IPS DF 4.7 (cell line): ENCODE measurements at regions not wholly inside any gene's neighbourhood (a gene's known extent, or its start where the extent isn't known, plus 50 kb on each side); places are given as distances from the start of the nearest gene placed in this dataset.
A peak's percentile ranks its signal among the peaks of the same experiment; 100 is the strongest.

Experiments used
- DNase-seq: peaks from one replicate; pipeline ENCODE4 v3.0.0-alpha.2; 2013; ENCODE audit warnings: low spot score; ENCODE audit errors: extremely low read depth

DNA sequence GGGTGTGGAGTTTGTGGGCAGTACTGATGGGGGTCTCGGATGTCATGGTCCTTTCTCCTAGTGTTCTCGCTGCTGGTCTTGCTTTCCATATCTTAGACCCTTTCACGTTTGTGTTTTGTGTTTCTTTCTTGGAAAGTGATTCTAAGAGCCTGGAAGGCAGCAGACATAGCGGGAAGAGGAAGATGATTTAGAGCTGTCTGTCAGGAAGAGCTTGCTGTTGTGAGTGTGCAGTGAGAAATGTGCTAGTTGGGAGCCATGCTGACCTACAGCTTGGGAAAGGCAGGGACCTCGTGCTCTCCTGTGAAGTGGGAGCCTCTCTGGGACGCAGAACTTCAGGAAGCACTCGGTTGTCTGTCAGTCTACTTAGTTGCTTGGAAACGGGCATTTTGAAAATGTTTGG, 122.2 kb downstream of the ZNF518B start:
- no peak for DNase-seq

DNA sequence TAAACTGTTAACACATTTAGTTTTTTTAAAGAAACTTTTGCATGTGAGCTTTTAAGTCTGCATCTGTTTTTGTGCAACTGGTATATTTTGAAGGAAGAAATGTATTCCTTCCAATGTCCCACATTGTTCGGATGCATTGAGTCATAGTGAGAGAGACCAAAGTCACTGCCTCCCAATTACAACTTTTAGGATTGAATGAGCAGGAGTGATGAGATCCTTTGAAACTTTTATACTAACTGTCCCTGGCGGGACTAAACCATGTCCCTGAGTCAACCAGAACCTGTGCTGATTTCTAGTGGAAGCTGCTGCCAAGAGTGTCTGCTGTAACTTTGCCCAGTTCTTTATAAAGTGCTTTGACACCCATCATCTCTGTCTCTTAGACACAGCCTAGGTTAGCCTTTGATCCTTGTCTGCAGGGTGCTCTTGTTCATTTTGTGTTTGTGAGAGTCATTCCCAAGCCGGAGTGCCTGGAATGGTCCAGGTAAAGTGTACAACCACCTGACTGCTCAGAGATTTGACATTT, 122.7 kb downstream of the ZNF518B start:
- DNase-seq: no peak

DNA sequence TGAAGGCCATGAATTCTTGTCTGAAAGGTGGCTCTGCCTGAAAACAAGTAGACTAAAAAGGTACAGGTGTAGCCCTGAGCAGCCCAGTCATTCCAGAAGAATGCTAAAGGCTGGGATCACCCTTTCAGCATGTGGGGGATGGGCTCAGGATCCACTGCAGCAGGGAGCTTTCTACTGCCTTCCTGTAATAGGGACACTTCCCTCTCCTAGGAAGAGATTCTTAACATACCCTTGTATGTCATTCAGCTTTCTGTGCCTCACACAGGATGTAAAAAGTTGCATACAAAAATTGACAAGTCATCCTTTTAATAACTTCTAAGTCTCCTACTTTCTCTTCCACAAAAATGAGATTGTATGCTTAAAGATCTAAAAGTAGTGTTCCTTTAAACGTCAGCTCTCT, 123.3 kb downstream of the ZNF518B start:
- peak; percentile 30 for DNase-seq

DNA sequence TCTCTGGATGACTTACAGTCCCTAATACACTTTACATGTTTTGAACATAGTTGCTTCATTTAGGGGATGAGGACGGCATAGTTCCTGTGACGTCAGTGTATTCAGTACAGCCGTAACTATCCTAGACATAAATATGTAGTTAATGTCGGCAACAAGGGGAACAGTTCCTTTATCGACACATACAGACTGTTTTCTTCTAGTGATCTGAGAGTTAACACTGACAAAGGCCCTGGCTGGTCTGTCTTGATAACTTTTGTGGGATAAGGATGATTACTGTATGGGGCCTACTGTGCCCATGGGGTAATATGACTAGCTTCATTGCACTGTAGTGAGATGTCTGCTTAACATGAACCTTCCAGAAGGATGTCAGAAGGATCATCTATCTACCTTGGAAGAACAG, 131.2 kb downstream of the ZNF518B start:
- DNase-seq: no peak

DNA sequence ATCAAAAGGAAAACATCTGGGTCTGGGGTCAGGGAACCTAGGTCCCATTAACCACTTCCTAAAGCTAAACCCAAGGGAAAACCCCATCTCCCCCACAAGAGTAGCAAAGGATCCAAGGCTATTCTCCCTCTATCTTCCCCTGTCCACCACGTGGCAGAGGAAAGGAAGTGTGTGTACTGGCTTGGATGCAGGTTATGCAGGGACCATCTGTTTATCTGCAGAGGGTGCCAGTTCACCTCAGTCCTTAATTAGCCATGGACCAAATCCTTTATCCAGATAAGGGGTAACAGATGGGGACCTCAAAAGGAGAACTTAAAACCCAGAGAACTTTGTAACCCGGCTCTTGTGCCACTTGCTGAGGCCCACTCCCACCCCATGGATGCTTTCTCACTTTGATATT, 135.3 kb downstream of the ZNF518B start:
- DNase-seq: no peak

DNA sequence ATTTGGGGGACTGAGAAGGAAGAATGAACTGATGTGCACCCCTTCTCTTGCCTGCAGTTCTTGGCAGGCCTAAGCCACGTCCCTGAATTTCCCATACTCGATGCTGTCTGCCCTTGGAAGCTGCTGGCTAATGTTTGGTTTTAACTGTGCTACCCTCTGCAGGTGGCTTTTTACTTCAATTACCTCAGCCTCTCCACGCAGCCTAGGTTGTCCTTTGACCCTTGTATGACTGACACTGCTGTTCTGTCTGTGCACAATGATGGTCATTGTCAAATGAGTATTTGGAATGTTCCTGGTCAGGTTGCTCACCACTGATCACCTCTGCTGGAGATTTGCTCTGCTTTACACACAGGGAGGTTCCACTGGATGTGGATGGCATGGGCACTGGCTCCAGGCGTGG, 137.1 kb downstream of the ZNF518B start:
- DNase-seq: no peak

DNA sequence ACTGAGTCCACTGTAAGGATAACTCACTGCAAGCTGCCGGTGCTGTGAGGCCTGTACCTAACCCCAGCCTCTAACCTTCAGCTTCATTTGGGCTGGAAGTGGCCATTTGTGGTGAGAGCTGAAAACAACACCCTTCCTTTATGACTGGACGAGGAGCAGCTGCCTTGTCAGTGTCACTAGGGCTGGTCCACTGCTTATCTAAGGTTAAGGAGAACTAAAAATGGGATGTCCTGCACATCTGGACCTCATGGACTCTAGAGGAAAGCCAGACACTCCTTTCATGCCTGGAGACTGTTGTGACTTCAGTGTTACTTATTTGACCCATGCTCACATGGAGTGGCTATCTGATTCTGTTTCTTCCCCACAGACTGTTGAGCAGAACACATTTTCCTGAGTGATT, 139.9 kb downstream of the ZNF518B start:
- DNase-seq: no peak

DNA sequence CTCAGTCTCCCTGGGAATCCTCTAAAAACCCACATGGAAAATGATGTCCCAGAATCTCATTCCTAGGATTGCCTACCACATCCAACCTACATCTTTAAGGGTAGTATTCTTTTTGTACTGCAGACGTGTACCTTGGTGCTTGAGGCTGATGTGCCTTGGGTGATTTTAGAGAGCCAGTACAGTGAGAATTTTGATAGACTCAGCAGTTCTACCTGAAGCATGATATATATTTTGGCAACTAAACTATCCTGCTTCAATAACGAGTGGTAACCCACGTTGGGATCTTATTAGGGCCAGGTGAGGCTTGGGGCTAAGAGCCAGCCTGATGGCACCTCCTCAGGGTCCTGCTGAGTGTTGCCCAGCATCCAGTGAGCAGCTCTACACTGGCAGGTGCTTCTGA, 140.4 kb downstream of the ZNF518B start:
- DNase-seq: no peak

DNA sequence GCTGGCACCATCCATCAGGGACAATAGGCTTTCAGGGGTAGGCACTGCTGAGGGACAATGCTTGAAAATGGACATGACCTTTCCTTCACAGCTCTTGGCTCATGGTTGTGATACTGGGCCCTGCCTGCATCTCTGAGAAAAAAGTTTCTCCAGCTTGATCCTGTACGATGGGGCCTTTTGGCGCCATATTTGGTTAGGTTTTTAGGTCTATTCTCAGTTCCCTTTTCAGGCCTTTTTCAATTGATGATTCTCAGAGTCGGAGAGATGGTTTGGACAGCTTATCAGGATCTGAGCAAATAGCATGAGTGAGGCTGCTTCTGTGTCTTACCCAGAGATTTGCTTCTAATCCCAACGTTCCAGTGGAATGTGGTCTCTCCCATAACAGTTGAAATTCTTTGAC, 141.6 kb downstream of the ZNF518B start:
- DNase-seq: no peak

DNA sequence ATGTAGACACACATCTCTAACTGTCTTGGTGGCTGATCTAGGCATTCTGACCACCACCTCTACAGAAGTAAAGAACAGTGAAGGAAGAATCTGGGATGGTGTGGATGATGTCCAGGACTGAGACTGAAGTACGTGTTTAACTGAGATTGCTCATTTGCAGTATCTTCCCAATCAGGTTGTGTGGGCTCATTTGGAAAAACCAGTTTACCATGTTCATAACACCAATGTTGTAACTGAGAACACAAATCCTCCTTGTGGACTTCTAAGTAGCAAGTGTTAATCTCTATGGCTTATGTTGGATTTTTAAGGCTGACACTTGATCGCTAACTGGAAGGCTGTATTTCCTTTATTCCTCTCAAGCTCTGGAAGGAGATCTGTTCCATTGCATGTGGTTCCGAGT, 144.7 kb downstream of the ZNF518B start:
- no peak for DNase-seq

DNA sequence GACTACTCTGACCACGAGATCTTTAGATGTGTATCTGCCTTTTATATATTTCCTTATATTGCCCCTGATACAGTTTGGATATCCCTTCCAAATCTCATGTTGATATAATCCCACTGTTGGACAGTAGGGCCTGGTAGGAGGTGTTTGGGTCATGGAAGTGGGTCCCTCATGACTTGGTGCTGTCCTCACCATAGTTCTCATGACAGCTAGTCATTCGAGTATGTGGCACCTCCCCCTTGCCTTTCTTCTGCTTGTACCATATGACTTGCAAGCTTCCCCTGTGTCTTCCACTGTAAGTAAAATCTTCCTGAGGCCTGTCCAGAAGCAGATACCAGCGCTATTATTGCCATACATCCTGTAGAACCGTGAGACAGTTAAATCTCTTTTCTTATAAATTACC, 145.3 kb downstream of the ZNF518B start:
- no peak for DNase-seq

DNA sequence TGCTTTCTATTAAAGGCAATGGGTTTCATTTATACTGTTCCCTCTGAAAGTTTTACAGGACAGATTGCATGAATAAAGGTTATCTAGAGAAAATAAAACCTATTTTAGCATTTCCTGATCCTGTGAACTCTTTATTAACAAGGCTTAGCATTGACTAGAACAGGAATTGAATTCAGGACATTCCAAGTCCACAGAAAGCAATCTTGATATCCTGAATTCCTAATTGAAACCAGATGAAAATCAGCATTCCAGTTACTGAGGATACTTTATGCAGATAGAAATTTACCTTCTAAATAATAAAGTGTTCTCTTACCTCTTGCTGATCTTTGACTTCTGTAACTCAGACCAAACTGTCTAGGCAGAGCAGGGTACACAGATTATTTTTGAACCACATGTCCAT, 151.4 kb downstream of the ZNF518B start:
- DNase-seq: no peak

DNA sequence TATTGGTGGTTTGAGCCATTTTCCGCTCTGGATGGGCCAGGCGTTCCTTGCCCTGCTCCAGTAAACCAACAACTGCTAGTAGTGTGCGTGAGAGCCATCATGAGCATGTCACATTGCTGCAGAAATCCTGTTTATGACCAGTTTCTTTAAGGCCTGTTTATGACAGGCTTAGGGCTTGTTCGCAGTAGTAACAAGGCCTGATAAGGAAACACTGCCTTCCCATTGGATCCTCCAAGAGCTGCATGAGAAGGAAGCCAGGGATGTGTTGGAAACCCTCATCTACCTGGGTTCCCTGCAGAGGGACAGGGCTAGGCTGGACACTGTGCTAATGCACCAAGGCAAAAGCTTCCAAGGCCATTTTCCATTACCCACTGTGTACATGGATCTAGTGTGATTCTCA, 153.9 kb downstream of the ZNF518B start:
- DNase-seq: no peak

DNA sequence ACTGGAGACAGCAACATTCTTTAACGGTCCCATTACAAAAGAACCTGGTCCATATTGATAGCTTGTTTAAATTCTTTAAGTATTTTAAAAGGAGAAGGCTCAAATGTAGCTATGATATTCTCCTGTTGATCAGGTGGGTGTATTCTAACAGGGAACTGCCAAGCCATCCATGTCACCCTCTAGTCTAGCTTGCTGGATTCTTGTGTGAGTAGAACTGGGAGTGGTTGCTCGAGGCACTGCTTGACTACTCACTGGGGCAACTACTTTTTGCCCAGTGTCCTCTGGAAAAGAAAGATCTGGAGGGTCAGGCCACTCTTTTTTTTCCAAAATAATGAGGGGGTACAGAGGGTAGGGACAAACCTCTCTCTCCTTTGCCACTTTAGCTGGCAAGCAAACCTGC, 155.1 kb downstream of the ZNF518B start:
- no peak for DNase-seq

DNA sequence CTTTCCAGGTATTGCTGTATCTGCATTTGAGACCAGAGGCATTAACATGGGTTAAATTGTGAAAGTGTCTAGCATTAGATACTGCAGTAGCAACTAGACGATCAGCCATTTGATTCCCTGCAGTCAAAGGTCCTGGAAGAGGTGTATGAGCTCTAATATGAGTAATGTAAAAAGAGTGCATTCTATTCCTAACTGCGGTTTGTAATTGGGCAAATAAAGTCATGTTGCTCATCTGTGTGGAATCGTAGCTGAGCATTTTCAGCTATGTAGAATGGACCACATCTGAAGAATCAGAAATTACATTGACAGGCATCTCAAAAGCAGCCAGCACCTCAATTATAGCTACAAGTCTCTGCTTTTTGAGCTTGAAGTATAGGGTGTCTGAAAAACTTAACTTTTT, 157.6 kb downstream of the ZNF518B start:
- DNase-seq: no peak

DNA sequence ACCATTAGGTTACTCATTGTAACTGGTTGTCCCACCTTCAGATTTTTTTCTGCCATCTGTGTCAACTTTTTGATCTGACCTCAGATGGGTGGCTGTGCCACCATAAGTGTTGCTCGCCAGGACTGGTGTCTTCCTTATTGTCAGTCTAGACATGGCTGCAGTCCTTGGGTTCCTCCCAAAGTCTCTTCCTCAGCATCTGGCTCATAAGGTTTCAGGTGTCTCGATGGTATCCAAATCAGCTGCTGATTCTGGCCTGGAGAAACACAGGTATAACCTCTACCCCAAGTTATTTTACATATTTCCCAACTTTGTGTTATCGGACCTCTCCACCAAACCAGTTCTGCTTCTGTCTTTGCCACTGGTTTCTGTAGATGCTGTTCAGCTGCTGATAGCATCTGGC, 158.5 kb downstream of the ZNF518B start:
- DNase-seq: no peak

DNA sequence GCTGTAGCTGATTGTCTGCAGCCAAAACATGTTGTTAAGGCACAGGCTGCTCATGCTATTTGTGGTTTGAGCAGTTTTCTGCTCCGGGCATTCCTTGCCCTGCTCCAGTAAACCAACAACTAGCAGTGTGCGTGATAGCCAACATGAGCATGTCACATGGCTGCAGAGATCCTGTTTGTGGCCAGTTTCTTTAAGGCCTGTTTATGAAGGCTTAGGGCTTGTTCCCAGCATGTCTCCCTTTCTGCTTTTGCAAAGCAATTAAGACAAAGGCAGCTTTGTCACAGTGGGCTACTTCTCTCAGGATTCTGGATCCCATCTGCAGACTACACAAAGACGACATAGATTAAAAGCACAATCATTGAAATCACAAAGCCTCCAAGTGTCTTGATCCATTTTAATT, 160.5 kb downstream of the ZNF518B start:
- DNase-seq: no peak

DNA sequence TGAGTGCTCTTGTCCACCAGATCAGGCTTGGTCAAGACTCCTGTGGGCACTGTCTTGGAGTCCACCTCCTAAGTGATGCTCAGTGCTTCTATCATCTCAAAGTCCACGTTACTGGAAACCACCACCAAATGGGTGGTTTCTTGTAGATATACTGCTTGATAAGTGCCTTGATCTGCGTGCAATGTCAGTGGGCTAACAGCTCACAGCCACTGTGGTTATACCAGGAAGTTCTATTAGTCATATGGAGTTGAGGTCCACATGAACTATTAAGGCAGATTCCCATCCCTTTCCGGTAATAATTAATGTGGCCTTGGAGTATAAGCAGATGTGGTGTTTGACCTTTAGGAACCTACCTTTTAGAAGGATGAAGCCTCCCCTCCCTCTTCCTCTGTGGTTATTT, 161.9 kb downstream of the ZNF518B start:
- DNase-seq: no peak

DNA sequence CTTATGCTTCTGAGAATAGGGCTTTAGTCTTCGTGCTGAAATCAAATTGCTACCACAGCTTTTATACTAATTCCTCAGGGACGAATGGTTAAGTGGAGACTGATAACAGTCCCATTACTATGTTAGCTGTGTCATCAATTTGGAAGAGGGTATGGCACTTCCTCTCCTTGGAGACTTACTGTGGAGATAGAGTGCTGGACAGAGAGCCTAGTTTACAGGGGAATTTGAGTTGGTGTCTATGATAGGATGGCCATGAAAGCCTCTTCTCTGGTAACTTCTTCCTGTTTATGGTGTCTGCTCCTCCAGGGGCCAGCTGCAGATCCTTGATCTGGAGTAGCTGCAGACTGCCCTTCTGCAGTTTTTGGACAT, 167.7 kb downstream of the ZNF518B start:
- DNase-seq: no peak

DNA sequence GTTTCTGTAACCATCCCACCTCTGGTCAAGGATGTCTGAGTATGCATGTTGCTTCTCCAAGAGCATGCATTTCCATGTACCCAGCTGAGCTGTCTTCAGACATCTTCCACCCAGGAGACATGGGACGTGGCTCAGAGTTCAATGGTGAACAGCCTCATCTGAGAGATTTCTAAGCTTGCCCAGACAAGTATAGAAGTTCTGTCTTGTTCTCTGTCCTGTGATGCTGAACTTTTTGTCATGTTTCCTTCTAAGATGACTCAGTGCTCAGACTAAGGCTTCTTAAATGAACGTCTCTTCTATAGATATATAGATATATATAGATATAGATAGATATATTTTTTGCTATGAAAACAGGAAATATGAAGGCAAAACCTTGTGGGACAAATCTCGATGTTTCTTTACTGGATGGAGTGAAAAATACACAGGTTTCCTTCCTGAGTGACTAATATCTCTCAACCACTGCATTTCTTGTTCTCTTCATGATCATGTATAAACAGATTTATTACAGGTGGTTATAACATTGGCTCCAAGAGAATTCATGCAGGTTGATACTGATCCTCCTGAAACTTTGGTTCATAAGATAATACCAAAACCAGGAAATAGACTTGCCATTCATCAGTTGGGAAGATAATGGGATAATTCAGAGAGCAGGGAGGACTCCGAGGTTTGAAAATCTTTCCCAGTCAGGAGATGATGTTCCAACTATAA, 168.2 kb downstream of the ZNF518B start:
- no peak for DNase-seq

DNA sequence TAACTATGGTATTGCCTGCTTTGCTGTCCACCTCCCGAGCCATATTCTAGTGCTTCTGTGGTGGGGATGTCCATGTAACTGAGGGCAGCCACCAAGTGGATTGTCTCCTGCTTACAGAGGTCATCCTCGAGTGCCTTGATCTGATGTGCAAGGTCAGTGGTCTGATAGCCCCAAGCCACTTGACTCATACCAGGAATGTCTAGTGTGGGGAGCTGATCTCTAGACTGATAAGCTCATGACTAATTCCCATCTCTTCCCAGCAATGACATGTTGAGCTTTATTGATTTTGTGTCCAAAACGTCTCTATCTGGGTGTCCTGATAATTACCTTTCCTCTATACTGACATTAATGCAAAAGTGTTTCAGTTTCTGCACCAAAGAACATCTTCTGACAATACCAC, 168.4 kb upstream of the WDR1 start:
- DNase-seq: no peak

DNA sequence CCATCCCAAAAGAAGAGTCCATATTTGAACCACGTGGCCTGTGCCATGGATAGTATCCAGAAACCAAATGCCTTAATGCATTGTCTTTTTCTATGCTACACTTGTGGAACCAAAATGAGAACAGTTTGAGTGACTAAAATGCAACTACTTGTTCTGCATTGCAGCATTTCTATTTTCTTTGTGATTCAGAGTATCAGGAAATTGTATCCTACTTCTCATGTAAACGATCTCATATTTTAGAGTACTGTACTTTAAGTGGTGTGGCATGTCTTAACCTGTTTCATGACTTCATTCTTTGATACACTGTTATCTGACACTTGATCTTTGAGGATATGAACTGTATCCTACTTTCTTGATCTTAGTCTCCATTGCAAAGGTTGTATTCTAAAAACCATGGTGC, 167.2 kb upstream of the WDR1 start:
- DNase-seq: no peak

DNA sequence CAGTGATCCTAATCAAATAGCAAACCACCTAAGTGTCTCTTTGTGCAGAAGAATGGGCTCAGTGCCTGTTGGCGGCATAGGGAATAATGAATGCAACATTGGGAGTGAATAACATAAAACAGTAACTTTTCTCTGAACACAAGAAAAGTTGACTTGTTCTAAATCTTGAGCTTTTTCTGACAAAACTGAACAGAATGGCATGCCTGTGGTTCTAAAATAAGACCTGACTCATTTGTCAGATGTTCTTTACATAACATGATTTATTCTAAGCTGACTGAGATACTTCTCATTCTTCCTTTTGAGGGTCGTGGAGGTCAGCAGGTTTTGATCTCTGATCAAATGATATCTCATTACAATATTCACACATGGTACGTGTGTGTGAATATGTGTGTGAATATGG, 165.4 kb upstream of the WDR1 start:
- DNase-seq: no peak

DNA sequence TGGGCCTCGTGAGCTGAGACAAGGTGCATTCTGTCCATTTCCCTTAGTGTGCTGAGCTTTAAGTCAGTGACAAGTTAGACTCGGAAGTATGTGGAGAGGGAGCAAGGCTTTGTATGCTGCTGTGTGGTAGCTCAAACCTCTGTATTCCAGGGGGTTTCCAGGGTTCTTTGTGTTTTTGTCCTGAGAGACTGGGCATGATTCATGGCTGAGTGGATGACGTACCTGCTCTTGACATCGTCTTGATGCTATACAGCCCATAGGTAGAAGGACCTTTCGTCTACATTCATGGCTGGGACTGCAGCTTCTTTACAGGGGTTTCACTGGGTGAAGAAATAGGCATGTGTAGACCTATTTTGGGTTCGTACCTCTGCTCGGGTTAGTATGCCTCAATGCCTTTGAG, 162.7 kb upstream of the WDR1 start:
- DNase-seq: no peak
